ENCODE measurements at regions not wholly inside any gene's neighbourhood (a gene's known extent, or its start where the extent isn't known, plus 50 kb on each side); places are given as distances from the start of the nearest gene placed in this dataset.
A peak's percentile ranks its signal among the peaks of the same experiment; 100 is the strongest.

DNA sequence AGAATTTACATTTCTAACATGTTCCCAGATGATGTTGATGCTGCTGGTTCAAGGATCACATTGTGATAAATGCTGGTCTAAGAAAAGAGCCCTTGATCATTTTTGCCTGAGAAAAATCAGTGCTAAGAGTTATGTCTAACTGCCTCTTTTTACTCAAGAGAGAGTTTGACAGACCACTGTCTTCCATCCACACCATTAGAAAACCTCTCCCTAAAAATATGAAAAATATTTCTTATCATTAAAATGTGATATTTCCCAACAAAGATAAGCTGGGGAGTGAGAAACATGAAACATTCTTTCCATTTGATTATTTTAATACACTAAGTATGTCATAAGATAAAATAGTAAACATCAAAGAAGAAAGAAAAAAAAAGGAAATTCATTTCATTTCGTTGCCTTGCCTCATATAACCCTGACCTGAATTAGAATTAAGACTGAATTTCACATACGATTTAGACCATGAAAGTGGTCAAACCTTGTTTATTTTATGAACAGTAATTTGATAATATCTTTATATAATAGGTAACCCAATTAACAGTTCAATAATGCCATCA lies 471.8 kb upstream of the ARHGEF26 start:
- in situ Hi-C loops (cut with MboI; ENCODE audit: low sequenced_read_pairs) = no loop called here
- no peak for DNase-seq (ENCODE audit: low spot score in 2 of 2)
- Histone ChIP-seq H3K9me3 (no peaks in the 10 kb centered on the region), H3K27me3 (ENCODE audit: low read depth) (no peaks in the 10 kb centered on the region), H3K4me3 (no peak overlapping the region), H3K36me3 (replicated peaks) (no peaks in the 10 kb centered on the region), H3K4me1 (no peaks in the 10 kb centered on the region)

DNA sequence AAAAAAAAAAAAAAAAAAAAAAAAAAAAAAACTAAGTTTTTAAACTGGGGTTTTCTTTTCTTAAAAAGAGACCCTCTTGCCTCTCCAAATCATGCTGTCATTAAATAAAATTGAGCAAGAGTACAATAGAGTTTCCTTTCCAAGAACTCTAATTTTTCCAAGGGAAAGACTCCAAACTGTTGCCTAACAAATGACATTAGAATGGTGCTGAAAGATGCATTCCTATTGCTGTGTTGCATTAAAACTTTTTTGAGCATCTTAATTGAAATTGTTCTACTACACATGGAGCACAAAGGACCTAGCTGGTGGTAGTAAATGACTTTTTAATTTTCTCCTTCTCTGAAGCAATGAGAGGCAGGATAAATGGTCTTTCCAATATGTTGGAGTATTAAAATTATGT lies 469.1 kb upstream of the ARHGEF26 start:
- Histone ChIP-seq H3K27me3 (ENCODE audit: low read depth) (no peaks in the 10 kb centered on the region), H3K9me3 (no peaks in the 10 kb centered on the region), H3K4me3 (no peak overlapping the region), H3K36me3 (replicated peaks) (no peaks in the 10 kb centered on the region), H3K4me1 (no peaks in the 10 kb centered on the region)
- in situ Hi-C loops (cut with MboI; ENCODE audit: low sequenced_read_pairs) = no loop called here
- no peak for DNase-seq (ENCODE audit: low spot score in 2 of 2)

DNA sequence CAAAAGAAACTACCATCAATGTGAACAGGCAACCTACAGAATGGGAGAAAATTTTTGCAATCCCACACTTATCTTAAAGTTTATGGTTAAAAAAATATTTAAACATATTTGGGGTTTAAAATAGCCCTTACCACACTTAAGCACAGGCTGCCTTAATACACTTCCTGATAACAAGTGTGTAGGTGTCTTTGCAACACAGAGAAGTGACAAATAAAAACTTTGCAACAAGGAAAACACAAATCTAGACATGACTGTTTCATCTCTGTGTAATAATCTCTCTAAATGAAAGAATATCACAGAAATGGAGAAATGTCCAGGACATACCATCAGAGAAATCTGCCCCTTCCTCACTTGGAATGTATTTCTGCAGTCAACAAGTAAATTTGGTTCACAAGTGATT lies 464.1 kb upstream of the ARHGEF26 start:
- no peak for DNase-seq (ENCODE audit: low spot score in 2 of 2)
- H3K4me1 ChIP-seq = no peaks in the 10 kb centered on the region
- in situ Hi-C loops (cut with MboI; ENCODE audit: low sequenced_read_pairs) = no loop called here
- H3K36me3 ChIP-seq (replicated peaks) = no peaks in the 10 kb centered on the region
- H3K4me3 ChIP-seq = no peak overlapping the region
- H3K9me3 ChIP-seq = no peaks in the 10 kb centered on the region
- no peaks in the 10 kb centered on the region for H3K27me3 ChIP-seq (ENCODE audit: low read depth)

DNA sequence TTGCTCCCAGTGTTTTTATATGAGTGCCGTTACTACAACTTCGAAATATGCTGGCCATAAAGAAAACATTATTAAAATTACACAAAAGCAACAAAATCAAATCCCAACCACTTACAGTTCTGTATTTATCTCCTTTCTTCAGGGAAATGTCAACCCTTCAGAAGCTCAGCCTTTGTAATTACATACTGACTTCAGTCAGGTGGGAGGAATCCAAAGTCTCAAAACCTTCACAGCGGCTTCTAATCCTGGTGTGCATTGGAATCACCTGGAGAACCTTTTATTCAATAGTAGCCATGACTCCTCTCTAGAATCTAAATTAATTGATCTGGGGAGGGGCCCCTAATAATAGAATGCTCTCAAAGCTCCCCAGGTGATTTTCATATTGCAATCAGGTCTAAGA lies 463.7 kb upstream of the ARHGEF26 start:
- in situ Hi-C loops (cut with MboI; ENCODE audit: low sequenced_read_pairs) = no loop called here
- H3K9me3 ChIP-seq = no peaks in the 10 kb centered on the region
- no peaks in the 10 kb centered on the region for H3K27me3 ChIP-seq (ENCODE audit: low read depth)
- DNase-seq (ENCODE audit: low spot score in 2 of 2) = no peak
- no peaks in the 10 kb centered on the region for H3K36me3 ChIP-seq (replicated peaks)
- no peak overlapping the region for H3K4me3 ChIP-seq
- H3K4me1 ChIP-seq = no peaks in the 10 kb centered on the region

DNA sequence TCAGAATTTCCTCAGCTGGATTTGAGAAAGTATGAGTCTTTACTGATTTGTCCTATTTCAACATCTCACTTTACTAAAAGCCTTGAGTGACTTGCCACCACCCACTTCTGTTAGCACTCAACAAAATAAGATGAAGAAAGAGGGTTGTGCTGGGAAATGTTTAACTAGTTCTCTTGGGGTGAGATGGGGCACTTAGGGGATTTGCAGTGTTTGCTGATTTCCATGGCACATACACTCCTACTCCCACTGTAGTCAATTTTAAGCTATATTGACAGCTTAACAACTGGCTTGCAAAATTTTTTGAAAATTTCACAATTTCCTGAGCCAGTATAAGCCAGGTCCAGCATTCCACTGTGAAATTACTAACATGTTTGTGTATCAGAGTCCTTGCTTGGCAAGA lies 463.1 kb upstream of the ARHGEF26 start:
- Histone ChIP-seq H3K36me3 (replicated peaks) (no peaks in the 10 kb centered on the region), H3K4me1 (no peaks in the 10 kb centered on the region), H3K4me3 (no peak overlapping the region), H3K27me3 (ENCODE audit: low read depth) (no peaks in the 10 kb centered on the region), H3K9me3 (no peaks in the 10 kb centered on the region)
- DNase-seq (ENCODE audit: low spot score in 2 of 2) = no peak
- in situ Hi-C loops (cut with MboI; ENCODE audit: low sequenced_read_pairs) = no loop called here

DNA sequence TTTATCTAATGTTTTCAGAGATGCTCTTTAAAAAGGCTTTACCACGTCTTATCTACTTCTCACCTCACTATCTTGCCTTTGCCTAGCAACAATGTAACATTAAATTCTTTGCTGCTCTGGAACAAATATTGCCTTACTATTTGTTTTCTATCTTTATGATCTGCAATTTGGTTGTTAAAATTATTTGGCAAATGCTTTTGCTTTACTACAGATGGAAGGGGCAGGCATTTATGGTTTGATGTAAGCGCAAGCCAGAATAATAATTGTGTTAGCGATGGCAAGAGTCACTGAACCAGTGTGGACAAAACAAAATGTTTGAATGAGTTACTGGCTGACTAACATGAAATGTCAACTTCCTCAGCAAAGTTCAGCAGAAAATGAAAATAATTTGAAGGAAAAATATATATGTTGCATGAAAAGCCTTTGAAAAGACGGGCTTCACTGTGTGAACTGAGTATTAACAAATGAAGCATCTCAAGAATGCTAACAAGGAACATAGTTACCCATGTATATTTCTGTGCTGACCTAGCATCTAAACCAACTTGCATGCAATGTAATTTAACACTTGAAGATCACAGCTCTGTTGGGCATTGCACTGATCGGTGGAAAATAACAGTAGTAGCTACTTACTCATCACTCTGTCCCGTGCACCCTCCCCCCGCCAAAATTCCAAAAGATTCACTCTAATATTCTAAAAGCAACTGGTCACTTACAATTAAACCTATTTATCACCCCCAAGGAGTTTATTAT lies 454.0 kb upstream of the ARHGEF26 start:
- Histone ChIP-seq H3K9me3 (no peaks in the 10 kb centered on the region), H3K27me3 (ENCODE audit: low read depth) (no peaks in the 10 kb centered on the region; the same call in 1 of the 2 replicates), H3K4me3 (no peak overlapping the region), H3K36me3 (replicated peaks) (no peaks in the 10 kb centered on the region), H3K4me1 (no peaks in the 10 kb centered on the region)
- no peak for DNase-seq (ENCODE audit: low spot score in 2 of 2)
- in situ Hi-C loops (cut with MboI; ENCODE audit: low sequenced_read_pairs) = no loop called here

DNA sequence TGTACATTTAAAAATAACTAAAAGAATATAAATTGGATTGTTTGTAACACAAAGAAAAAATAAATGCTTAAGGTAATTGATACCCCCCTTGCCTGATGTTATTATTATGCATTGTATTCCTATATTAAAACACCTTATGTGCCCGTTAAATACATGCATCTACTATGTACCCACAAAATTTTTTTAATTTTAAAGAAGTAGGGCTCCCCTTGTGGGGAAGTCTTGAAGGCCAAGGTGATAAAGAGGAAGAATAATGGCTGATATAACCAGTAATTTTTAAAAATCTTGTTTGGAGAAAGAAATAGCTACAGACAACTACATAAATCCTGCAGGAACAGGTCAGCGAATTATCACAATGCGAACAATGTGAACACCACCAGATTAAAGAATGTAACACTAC lies 451.7 kb upstream of the ARHGEF26 start:
- Histone ChIP-seq H3K4me3 (no peak overlapping the region), H3K27me3 (ENCODE audit: low read depth) (no peaks in the 10 kb centered on the region; the same call in 1 of the 2 replicates), H3K9me3 (no peaks in the 10 kb centered on the region), H3K4me1 (no peaks in the 10 kb centered on the region), H3K36me3 (replicated peaks) (no peaks in the 10 kb centered on the region)
- in situ Hi-C loops (cut with MboI; ENCODE audit: low sequenced_read_pairs) = no loop called here
- DNase-seq (ENCODE audit: low spot score in 2 of 2) = no peak

DNA sequence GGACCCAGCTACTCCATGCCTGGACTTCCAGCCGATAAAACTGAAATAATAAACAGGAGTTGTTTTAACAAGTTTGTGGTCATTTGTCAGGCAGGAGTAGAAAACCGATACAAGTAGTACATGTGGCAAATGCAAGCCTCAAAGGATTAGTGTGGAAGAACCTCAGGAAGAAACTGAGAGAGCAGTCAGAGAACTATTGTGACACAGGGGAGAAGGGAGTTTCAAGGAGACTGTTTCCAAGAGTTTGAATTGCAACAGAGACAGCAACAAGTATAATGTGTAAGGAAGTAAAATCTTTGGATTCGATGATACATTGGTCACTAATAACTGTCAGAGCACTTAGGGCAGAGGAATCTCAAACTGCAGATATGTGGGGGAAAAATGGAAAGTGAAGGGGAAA lies 450.6 kb upstream of the ARHGEF26 start:
- H3K9me3 ChIP-seq = no peaks in the 10 kb centered on the region
- in situ Hi-C loops (cut with MboI; ENCODE audit: low sequenced_read_pairs) = no loop called here
- H3K4me3 ChIP-seq = no peak overlapping the region
- DNase-seq (ENCODE audit: low spot score in 2 of 2) = no peak
- H3K4me1 ChIP-seq = no peaks in the 10 kb centered on the region
- no peaks in the 10 kb centered on the region for H3K36me3 ChIP-seq (replicated peaks)
- H3K27me3 ChIP-seq (ENCODE audit: low read depth) = no peaks in the 10 kb centered on the region; the same call in 1 of the 2 replicates

DNA sequence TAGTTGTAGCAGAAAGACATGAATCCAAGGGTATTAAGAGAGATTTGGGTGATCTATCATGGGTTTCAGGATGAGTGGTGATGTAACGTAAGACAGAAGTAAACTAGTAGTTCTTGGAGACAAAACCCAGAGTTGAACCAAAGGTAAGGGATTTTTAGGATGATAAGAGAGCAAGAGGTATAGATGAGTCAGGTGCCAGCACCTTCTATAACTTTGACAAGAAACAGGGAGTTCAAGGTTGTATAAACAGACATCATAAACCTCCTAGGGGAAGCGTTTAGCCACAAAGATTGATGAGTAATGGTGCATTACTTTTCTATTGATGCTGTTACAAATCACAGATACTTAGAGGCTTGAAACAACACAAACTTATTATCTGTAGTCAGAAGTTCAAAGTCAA lies 447.3 kb upstream of the ARHGEF26 start:
- in situ Hi-C loops (cut with MboI; ENCODE audit: low sequenced_read_pairs) = no loop called here
- no peaks in the 10 kb centered on the region for H3K4me1 ChIP-seq
- H3K4me3 ChIP-seq = no peak overlapping the region
- no peaks in the 10 kb centered on the region for H3K27me3 ChIP-seq (ENCODE audit: low read depth)
- H3K9me3 ChIP-seq = no peaks in the 10 kb centered on the region
- no peaks in the 10 kb centered on the region for H3K36me3 ChIP-seq (replicated peaks)
- DNase-seq (ENCODE audit: low spot score in 2 of 2) = no peak

DNA sequence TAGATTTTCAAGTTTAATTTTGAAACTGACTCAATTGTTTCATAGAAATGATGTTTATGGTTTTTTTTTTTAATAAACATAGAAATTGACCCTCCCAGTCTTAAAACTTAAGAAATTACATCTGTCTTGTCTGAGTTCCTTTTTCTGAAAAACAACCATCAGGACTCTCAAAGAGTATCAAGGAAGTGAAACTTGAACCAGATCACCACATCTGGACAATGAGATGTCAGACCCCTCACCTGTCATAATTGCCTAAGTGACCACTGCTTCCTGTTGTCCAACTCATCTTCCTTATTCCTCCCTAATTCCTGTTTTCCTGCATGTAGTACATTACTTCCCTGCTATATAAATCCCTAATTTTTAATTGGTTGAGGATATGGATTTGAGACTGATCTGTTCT lies 441.5 kb upstream of the ARHGEF26 start:
- H3K27me3 ChIP-seq (ENCODE audit: low read depth) = no peaks in the 10 kb centered on the region
- no peak for DNase-seq (ENCODE audit: low spot score in 2 of 2)
- no peaks in the 10 kb centered on the region for H3K9me3 ChIP-seq
- no peaks in the 10 kb centered on the region for H3K36me3 ChIP-seq (replicated peaks)
- no peaks in the 10 kb centered on the region for H3K4me1 ChIP-seq
- no peak overlapping the region for H3K4me3 ChIP-seq
- in situ Hi-C loops (cut with MboI; ENCODE audit: low sequenced_read_pairs) = no loop called here

DNA sequence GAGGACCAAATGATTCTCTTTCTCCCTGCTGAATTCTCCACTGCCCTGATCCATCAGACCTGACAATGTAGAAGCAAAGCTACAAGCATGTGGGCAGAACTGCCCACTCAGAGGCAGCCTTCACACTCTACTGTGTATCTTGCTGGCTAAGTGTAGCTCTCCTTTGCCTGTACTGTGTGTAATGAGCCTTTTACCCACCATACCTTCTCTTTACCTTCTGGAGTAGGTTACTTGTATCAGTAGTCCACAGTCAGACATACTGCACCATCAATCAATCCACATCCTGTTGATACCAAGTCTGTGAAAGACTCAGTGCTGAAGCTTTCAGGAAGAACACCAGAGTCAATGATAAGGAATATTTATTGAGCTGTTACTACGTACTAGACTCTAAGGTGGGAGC lies 440.7 kb upstream of the ARHGEF26 start:
- no peaks in the 10 kb centered on the region for H3K27me3 ChIP-seq (ENCODE audit: low read depth)
- H3K4me3 ChIP-seq = no peak overlapping the region
- H3K4me1 ChIP-seq = no peaks in the 10 kb centered on the region
- in situ Hi-C loops (cut with MboI; ENCODE audit: low sequenced_read_pairs) = no loop called here
- no peaks in the 10 kb centered on the region for H3K9me3 ChIP-seq
- no peak for DNase-seq (ENCODE audit: low spot score in 2 of 2)
- no peaks in the 10 kb centered on the region for H3K36me3 ChIP-seq (replicated peaks)

DNA sequence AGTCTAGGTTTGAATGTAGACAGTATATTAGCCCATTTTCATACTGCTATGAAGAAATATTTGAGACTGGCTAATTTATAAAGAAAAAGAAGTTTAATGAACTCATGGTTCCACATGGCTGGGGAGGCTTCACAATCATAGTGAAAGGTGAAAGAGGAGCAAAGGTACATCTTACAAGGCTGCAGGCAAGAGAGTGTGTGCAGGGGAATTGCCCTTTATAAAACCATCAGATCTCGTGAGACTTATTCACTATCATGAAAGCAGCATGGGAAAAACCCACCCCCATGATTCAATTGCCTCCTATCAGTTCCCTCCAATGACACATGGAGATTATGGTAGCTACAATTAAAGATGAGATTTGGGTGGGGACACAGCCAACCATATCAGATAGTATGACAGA lies 440.1 kb upstream of the ARHGEF26 start:
- Histone ChIP-seq H3K4me3 (no peak overlapping the region), H3K4me1 (no peaks in the 10 kb centered on the region), H3K9me3 (no peaks in the 10 kb centered on the region), H3K36me3 (replicated peaks) (no peaks in the 10 kb centered on the region), H3K27me3 (ENCODE audit: low read depth) (no peaks in the 10 kb centered on the region)
- in situ Hi-C loops (cut with MboI; ENCODE audit: low sequenced_read_pairs) = no loop called here
- no peak for DNase-seq (ENCODE audit: low spot score in 2 of 2)

DNA sequence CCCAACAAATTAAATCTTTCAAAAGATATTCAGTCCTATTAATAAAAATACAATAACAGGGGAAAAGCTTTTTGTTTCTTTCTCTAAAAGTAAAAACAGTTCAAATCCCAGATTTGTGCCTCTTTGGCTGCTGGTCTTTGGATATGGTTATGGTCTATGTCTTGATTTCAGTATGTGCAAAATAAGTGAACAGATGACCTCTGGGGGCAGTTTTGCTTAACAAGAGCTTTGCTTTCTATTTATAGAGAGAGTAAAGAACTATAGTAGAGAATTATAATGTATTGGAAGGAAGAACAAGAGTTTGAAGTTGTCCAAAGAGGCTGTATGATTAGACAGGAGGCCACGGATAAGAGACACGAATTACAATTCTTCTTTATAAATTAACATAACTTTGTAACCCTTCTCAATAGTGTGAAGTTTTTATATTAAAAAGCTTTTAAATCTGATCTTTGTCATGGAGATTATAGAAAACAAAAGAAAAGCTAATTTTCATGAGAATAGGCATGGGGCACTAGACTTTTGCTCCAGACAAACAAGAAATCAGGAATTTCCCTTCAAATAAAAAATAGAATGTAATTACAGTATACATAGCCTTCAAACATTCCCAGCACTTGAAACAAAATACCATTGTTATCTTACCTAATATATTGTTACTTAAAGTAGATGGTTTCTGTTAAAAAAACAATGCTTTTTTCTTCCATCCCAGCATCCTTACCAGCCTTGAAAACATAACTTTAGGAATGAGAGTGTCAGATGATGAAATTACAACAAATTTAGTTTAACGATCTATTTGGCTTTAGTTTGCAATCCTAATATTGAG lies 432.7 kb upstream of the ARHGEF26 start:
- DNase-seq (ENCODE audit: low spot score in 2 of 2) = peak; percentile 52 to 97
- no peaks in the 10 kb centered on the region for H3K9me3 ChIP-seq
- in situ Hi-C loops (cut with MboI; ENCODE audit: low sequenced_read_pairs) = no loop called here

DNA sequence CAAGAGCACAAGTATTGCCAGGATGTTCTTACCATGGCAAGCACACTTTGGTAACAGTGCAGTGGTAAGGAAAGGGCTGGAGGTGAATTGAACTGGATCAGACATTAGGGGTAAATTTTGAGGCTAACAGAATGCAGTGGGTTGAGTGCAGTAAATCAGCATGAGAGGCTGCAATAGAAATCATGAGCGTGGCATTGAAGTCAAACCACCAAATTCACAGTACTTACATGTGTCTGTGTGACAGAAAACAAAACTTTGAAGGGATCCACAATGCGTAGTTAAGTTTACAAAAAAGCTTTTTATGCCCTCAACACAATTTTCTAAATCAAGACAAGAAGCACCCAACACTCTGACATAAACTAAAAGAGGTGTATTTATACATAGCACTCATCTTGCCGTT lies 428.0 kb upstream of the ARHGEF26 start:
- no peak for DNase-seq (ENCODE audit: low spot score in 2 of 2)
- no peaks in the 10 kb centered on the region for H3K36me3 ChIP-seq (replicated peaks)
- H3K4me1 ChIP-seq = peaks cover 11% of the 10 kb centered on the region
- no peaks in the 10 kb centered on the region for H3K9me3 ChIP-seq
- H3K4me3 ChIP-seq = no peak overlapping the region
- in situ Hi-C loops (cut with MboI; ENCODE audit: low sequenced_read_pairs) = no loop called here
- H3K27me3 ChIP-seq (ENCODE audit: low read depth) = no peaks in the 10 kb centered on the region

More for the DNA sequence above, 432.7 kb upstream of the ARHGEF26 start:
- Histone ChIP-seq H3K4me1 (peaks cover 29% of the 10 kb centered on the region), H3K27me3 (ENCODE audit: low read depth) (no peaks in the 10 kb centered on the region), H3K36me3 (replicated peaks) (no peaks in the 10 kb centered on the region), H3K4me3 (no peak overlapping the region)

All from HAP-1 (cell line).